HepG2 (cell line): ENCODE measurements at regions not wholly inside any gene's neighbourhood (a gene's known extent, or its start where the extent isn't known, plus 50 kb on each side); places are given as distances from the start of the nearest gene placed in this dataset.

Experiments used
- EP300 ChIP-seq, 3 experiments: sonication (generic) in 1 of 3; formaldehyde crosslinking in 1 of 3; IDR thresholded peaks; 2 replicates each; pipeline versions ENCODE4 v1.5.1 to v1.6.1; 2011 to 2020; ENCODE audit warnings: low read depth in 2 of 3, low read length in 2 of 3, borderline replicate concordance in 1 of 3, improper control_type of control experiment in 1 of 3, mild to moderate bottlenecking in 1 of 3, missing genetic modification reagents in 1 of 3, moderate library complexity in 1 of 3
- MAFK ChIP-seq, 2 experiments: IDR thresholded peaks in 1 of 2; conservative IDR thresholded peaks in 1 of 2; 2 replicates each; pipeline ENCODE4 v1.6.1; 2011; ENCODE audit warnings: improper control_type of control experiment in 2 of 2, low read length in 2 of 2
- MTF1 ChIP-seq: sonication (generic); formaldehyde crosslinking; IDR thresholded peaks from 2 replicates; pipeline ENCODE4 v1.5.0; 2020; ENCODE audit warnings: missing genetic modification reagents
- SOX13 ChIP-seq, 3 experiments: fragments of 450-650 bp in 1 of 3; sonication (generic) in 1 of 3; formaldehyde crosslinking in 1 of 3; IDR thresholded peaks in 2 of 3; conservative IDR thresholded peaks in 1 of 3; 2 replicates each; pipeline versions ENCODE4 v1.5.0 to v1.6.1; 2016 to 2020; ENCODE audit warnings: antibody characterized with exemption in 1 of 3, mild to moderate bottlenecking in 1 of 3, missing compliant biosample characterization in 1 of 3, missing genetic modification reagents in 1 of 3, moderate library complexity in 1 of 3
- YEATS4 ChIP-seq: sonication (generic); formaldehyde crosslinking; IDR thresholded peaks from 2 replicates; pipeline ENCODE4 v1.4.0; 2020; ENCODE audit warnings: missing genetic modification reagents, borderline replicate concordance
- ZBTB3 ChIP-seq: sonication (generic); formaldehyde crosslinking; IDR thresholded peaks from 2 replicates; pipeline ENCODE4 v1.4.0; 2020; ENCODE audit warnings: low read depth, mild to moderate bottlenecking, moderate library complexity, missing genetic modification reagents, borderline replicate concordance
- ZMYM4 ChIP-seq: sonication (generic); formaldehyde crosslinking; IDR thresholded peaks from 2 replicates; pipeline ENCODE4 v1.8.1; 2023; ENCODE audit warnings: mild to moderate bottlenecking, missing genetic modification reagents
- TF ChIP-seq, protein P1 (sequence below), 2 experiments: sonication (generic) in 1 of 2; formaldehyde crosslinking in 1 of 2; IDR thresholded peaks; 2 replicates each; pipeline versions ENCODE4 v1.4.0 to v1.6.1; 2016 to 2020; ENCODE audit warnings: borderline replicate concordance in 1 of 2, low read depth in 1 of 2, mild to moderate bottlenecking in 1 of 2, missing genetic modification reagents in 1 of 2
- TF ChIP-seq, protein P2 (sequence below), 2 experiments: IDR thresholded peaks; 2 replicates each; pipeline ENCODE4 v1.6.1; 2011 to 2012; ENCODE audit warnings: low read length in 2 of 2, borderline replicate concordance in 1 of 2, low read depth in 1 of 2, mild to moderate bottlenecking in 1 of 2, moderate library complexity in 1 of 2
- TF ChIP-seq, protein P3 (sequence below): sonication (generic); formaldehyde crosslinking; IDR thresholded peaks from 2 replicates; pipeline ENCODE4 v1.4.0; 2020; ENCODE audit warnings: missing genetic modification reagents
- TF ChIP-seq, protein P4 (sequence below): sonication (generic); formaldehyde crosslinking; IDR thresholded peaks from 2 replicates; pipeline ENCODE4 v1.4.0; 2020; ENCODE audit warnings: mild to moderate bottlenecking, missing genetic modification reagents
- TF ChIP-seq, protein P5 (sequence below): IDR thresholded peaks from 2 replicates; pipeline ENCODE4 v1.6.1; 2016; ENCODE audit warnings: mild to moderate bottlenecking, missing biosample characterization, missing genetic modification reagents
- TF ChIP-seq, protein P6 (sequence below): sonication (generic); formaldehyde crosslinking; IDR thresholded peaks from 2 replicates; pipeline ENCODE4 v1.4.0; 2020; ENCODE audit warnings: missing genetic modification reagents, borderline replicate concordance

DNA sequence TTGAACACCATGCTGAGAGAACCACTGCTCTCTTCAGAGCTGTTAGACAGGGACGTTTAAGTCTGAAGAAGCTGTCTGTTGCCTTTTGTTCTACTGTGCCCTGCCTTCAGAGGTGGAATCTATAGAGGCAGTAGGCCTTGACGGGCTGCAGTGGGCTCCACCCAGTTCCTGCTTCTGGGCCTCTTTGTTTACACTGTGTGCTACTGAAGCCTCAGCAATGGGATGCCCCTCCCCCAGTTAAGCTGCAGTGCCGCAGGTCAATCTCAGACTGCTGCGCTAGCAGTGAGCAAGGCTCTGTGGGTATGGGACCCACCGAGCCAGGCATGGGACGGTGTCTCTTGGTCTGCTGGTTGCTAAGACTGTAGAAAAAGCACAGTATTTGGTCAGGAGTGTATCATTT lies 162.3 kb upstream of the NXPH2 start (continued):
- TF ChIP-seq, protein P1, sequence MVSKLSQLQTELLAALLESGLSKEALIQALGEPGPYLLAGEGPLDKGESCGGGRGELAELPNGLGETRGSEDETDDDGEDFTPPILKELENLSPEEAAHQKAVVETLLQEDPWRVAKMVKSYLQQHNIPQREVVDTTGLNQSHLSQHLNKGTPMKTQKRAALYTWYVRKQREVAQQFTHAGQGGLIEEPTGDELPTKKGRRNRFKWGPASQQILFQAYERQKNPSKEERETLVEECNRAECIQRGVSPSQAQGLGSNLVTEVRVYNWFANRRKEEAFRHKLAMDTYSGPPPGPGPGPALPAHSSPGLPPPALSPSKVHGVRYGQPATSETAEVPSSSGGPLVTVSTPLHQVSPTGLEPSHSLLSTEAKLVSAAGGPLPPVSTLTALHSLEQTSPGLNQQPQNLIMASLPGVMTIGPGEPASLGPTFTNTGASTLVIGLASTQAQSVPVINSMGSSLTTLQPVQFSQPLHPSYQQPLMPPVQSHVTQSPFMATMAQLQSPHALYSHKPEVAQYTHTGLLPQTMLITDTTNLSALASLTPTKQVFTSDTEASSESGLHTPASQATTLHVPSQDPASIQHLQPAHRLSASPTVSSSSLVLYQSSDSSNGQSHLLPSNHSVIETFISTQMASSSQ (IDR thresholded peaks at IDR 0.05; ENCODE audit: low read depth), result no peak
- TF ChIP-seq, protein P1 (CRISPR knock-in tag; IDR thresholded peaks at IDR 0.05; ENCODE audit: borderline replicate concordance), result peak; percentile 29; the same call in 1 of the 2 replicates
- TF ChIP-seq MTF1 (CRISPR knock-in tag), result no peak
- TF ChIP-seq ZMYM4 (CRISPR knock-in tag), result peak; percentile 81
- peak; percentile 38; the same call in 1 of the 2 replicates for TF ChIP-seq ZBTB3 (CRISPR knock-in tag)
- TF ChIP-seq, protein P2, sequence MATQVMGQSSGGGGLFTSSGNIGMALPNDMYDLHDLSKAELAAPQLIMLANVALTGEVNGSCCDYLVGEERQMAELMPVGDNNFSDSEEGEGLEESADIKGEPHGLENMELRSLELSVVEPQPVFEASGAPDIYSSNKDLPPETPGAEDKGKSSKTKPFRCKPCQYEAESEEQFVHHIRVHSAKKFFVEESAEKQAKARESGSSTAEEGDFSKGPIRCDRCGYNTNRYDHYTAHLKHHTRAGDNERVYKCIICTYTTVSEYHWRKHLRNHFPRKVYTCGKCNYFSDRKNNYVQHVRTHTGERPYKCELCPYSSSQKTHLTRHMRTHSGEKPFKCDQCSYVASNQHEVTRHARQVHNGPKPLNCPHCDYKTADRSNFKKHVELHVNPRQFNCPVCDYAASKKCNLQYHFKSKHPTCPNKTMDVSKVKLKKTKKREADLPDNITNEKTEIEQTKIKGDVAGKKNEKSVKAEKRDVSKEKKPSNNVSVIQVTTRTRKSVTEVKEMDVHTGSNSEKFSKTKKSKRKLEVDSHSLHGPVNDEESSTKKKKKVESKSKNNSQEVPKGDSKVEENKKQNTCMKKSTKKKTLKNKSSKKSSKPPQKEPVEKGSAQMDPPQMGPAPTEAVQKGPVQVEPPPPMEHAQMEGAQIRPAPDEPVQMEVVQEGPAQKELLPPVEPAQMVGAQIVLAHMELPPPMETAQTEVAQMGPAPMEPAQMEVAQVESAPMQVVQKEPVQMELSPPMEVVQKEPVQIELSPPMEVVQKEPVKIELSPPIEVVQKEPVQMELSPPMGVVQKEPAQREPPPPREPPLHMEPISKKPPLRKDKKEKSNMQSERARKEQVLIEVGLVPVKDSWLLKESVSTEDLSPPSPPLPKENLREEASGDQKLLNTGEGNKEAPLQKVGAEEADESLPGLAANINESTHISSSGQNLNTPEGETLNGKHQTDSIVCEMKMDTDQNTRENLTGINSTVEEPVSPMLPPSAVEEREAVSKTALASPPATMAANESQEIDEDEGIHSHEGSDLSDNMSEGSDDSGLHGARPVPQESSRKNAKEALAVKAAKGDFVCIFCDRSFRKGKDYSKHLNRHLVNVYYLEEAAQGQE (IDR thresholded peaks at IDR 0.05; ENCODE audit: borderline replicate concordance in 1 of 2, low read depth in 1 of 2, low read length in 2 of 2), result no peak
- TF ChIP-seq, protein P3, sequence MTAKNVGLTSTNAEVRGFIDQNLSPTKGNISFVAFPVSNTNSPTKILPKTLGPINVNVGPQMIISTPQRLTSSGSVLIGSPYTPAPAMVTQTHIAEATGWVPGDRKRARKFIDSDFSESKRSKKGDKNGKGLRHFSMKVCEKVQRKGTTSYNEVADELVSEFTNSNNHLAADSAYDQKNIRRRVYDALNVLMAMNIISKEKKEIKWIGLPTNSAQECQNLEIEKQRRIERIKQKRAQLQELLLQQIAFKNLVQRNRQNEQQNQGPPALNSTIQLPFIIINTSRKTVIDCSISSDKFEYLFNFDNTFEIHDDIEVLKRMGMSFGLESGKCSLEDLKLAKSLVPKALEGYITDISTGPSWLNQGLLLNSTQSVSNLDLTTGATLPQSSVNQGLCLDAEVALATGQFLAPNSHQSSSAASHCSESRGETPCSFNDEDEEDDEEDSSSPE (CRISPR knock-in tag), result 0 out of 2 replicates have a peak, but pooled peaks have one; percentile 10
- TF ChIP-seq, protein P4, sequence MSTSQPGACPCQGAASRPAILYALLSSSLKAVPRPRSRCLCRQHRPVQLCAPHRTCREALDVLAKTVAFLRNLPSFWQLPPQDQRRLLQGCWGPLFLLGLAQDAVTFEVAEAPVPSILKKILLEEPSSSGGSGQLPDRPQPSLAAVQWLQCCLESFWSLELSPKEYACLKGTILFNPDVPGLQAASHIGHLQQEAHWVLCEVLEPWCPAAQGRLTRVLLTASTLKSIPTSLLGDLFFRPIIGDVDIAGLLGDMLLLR (CRISPR knock-in tag), result 0 out of 2 replicates have a peak, but pooled peaks have one; percentile 51
- TF ChIP-seq YEATS4 (CRISPR knock-in tag), result 0 out of 2 replicates have a peak, but pooled peaks have one; percentile 42
- no peak for TF ChIP-seq MAFK (conservative IDR thresholded peaks at IDR 0.05 in 1 of 2, IDR thresholded peaks at IDR 0.05 in 1 of 2; ENCODE audit: low read length in 2 of 2)
- no peak for TF ChIP-seq EP300 (IDR thresholded peaks at IDR 0.05; ENCODE audit: low read depth in 2 of 2, low read length in 2 of 2)
- TF ChIP-seq EP300 (CRISPR knock-in tag; IDR thresholded peaks at IDR 0.05; ENCODE audit: borderline replicate concordance), result peak; percentile 29; the same call in 1 of the 2 replicates
- TF ChIP-seq, protein P5, sequence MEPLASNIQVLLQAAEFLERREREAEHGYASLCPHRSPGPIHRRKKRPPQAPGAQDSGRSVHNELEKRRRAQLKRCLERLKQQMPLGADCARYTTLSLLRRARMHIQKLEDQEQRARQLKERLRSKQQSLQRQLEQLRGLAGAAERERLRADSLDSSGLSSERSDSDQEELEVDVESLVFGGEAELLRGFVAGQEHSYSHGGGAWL, result 0 out of 2 replicates have a peak, but pooled peaks have one; percentile 40
- TF ChIP-seq, protein P6, sequence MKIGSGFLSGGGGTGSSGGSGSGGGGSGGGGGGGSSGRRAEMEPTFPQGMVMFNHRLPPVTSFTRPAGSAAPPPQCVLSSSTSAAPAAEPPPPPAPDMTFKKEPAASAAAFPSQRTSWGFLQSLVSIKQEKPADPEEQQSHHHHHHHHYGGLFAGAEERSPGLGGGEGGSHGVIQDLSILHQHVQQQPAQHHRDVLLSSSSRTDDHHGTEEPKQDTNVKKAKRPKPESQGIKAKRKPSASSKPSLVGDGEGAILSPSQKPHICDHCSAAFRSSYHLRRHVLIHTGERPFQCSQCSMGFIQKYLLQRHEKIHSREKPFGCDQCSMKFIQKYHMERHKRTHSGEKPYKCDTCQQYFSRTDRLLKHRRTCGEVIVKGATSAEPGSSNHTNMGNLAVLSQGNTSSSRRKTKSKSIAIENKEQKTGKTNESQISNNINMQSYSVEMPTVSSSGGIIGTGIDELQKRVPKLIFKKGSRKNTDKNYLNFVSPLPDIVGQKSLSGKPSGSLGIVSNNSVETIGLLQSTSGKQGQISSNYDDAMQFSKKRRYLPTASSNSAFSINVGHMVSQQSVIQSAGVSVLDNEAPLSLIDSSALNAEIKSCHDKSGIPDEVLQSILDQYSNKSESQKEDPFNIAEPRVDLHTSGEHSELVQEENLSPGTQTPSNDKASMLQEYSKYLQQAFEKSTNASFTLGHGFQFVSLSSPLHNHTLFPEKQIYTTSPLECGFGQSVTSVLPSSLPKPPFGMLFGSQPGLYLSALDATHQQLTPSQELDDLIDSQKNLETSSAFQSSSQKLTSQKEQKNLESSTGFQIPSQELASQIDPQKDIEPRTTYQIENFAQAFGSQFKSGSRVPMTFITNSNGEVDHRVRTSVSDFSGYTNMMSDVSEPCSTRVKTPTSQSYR (CRISPR knock-in tag), result peak; percentile 95
- no peak for TF ChIP-seq SOX13 (IDR thresholded peaks at IDR 0.05)
- TF ChIP-seq SOX13 (CRISPR knock-in tag; conservative IDR thresholded peaks at IDR 0.05 in 1 of 2, IDR thresholded peaks at IDR 0.05 in 1 of 2), result peak in 1 of 2 experiments; percentile 59; a peak in 2 of 4 replicates
